Hepatocyte (in vitro differentiated cells): ENCODE measurements at regions not wholly inside any gene's neighbourhood (a gene's known extent, or its start where the extent isn't known, plus 50 kb on each side); places are given as distances from the start of the nearest gene placed in this dataset.

Experiments used
- CTCF ChIP-seq: fragments of 200-600 bp; sonication (generic); IDR thresholded peaks from 2 replicates; pipeline ENCODE4 v1.5.1; 2016; ENCODE audit warnings: antibody characterized with exemption, mild to moderate bottlenecking; ENCODE audit not compliant: poor library complexity
- EZH2 ChIP-seq: fragments of 200-600 bp; sonication (generic); IDR thresholded peaks from 2 replicates; pipeline ENCODE4 v1.6.1; 2016; ENCODE audit warnings: antibody characterized with exemption, mild to moderate bottlenecking, borderline replicate concordance
- EZH2phosphoT487 ChIP-seq: fragments of 200-600 bp; sonication (generic); IDR thresholded peaks from one replicate; pipeline ENCODE4 v1.6.1; 2018; ENCODE audit warnings: antibody characterized with exemption, mild to moderate bottlenecking, low read depth, moderate library complexity; ENCODE audit not compliant: unreplicated experiment, severe bottlenecking

DNA sequence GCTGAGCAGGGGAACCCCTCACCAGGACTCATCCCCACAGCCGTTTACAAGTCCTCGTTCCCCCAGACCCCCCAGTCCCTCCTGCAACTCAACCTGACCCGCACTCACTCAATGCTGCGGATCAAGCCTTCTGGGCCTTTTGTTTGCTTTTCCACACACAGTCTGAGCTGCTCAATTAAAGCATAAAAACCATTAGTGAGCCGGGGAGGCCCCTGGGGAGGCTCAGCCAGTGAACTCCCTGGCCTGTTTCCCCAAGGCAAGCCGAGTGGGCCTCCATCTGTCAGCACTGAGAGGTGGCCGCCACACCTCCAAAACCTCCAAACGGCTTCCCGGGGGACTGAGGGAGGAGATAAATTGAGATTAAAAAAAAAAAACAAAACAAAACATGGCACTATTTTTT is 158.5 kb downstream of the SHOX start:
- TF ChIP-seq CTCF (no peak), EZH2 (no peak), EZH2phosphoT487 (no peak)
